Parathyroid adenoma (tissue), 2 donors: ENCODE measurements at regions not wholly inside any gene's neighbourhood (a gene's known extent, or its start where the extent isn't known, plus 50 kb on each side); places are given as distances from the start of the nearest gene placed in this dataset.

Source experiments
- H2AFZ ChIP-seq: fragments of 300-600 bp; sonication (generic); one replicate; pipeline ENCODE4 v1.7.0; 2017; ENCODE audit warnings: antibody characterized with exemption, mild to moderate bottlenecking
- H3K27ac ChIP-seq: fragments of 300-600 bp; sonication (generic); one replicate; pipeline ENCODE4 v1.7.0; 2017
- H3K27me3 ChIP-seq: fragments of 300-600 bp; sonication (generic); one replicate; pipeline ENCODE4 v1.7.0; 2017; ENCODE audit warnings: low read length; ENCODE audit not compliant: control insufficient read depth, insufficient read depth
- H3K36me3 ChIP-seq: fragments of 300-600 bp; sonication (generic); one replicate; pipeline ENCODE4 v1.7.0; 2017; ENCODE audit warnings: low read length; ENCODE audit not compliant: control insufficient read depth, insufficient read depth
- H3K4me1 ChIP-seq: fragments of 300-600 bp; sonication (generic); one replicate; pipeline ENCODE4 v1.7.0; 2017; ENCODE audit warnings: control low read depth
- H3K4me2 ChIP-seq: fragments of 300-600 bp; sonication (generic); one replicate; pipeline ENCODE4 v1.7.0; 2017; ENCODE audit warnings: low read length
- H3K4me3 ChIP-seq: fragments of 300-600 bp; sonication (generic); one replicate; pipeline ENCODE4 v1.7.0; 2017; ENCODE audit warnings: low read depth, low read length
- H3K79me2 ChIP-seq: fragments of 300-600 bp; sonication (generic); one replicate; pipeline ENCODE4 v1.7.0; 2017; ENCODE audit warnings: control low read depth
- H3K9ac ChIP-seq: fragments of 300-600 bp; sonication (generic); one replicate; pipeline ENCODE4 v1.7.0; 2017; ENCODE audit warnings: mild to moderate bottlenecking
- H3K9me3 ChIP-seq: fragments of 300-600 bp; sonication (generic); one replicate; pipeline ENCODE4 v1.7.0; 2017; ENCODE audit warnings: low read length; ENCODE audit not compliant: control insufficient read depth
- TF ChIP-seq, protein P1 (sequence below): fragments of 300-600 bp; sonication (generic); IDR thresholded peaks from one replicate; pipeline ENCODE4 v1.7.0; 2017; ENCODE audit warnings: antibody characterized with exemption, mild to moderate bottlenecking
- donor health status: primary hyperparathyroidism.

- no peaks in the 10 kb centered on the region for H3K4me1 ChIP-seq
- no peaks in the 10 kb centered on the region for H3K9me3 ChIP-seq
- TF ChIP-seq, protein P1, sequence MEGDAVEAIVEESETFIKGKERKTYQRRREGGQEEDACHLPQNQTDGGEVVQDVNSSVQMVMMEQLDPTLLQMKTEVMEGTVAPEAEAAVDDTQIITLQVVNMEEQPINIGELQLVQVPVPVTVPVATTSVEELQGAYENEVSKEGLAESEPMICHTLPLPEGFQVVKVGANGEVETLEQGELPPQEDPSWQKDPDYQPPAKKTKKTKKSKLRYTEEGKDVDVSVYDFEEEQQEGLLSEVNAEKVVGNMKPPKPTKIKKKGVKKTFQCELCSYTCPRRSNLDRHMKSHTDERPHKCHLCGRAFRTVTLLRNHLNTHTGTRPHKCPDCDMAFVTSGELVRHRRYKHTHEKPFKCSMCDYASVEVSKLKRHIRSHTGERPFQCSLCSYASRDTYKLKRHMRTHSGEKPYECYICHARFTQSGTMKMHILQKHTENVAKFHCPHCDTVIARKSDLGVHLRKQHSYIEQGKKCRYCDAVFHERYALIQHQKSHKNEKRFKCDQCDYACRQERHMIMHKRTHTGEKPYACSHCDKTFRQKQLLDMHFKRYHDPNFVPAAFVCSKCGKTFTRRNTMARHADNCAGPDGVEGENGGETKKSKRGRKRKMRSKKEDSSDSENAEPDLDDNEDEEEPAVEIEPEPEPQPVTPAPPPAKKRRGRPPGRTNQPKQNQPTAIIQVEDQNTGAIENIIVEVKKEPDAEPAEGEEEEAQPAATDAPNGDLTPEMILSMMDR = peak; percentile 73
Measured at GRCh38 chr16:63361032-63361624, 1324.9 kb upstream of the CDH8 start.

DNA sequence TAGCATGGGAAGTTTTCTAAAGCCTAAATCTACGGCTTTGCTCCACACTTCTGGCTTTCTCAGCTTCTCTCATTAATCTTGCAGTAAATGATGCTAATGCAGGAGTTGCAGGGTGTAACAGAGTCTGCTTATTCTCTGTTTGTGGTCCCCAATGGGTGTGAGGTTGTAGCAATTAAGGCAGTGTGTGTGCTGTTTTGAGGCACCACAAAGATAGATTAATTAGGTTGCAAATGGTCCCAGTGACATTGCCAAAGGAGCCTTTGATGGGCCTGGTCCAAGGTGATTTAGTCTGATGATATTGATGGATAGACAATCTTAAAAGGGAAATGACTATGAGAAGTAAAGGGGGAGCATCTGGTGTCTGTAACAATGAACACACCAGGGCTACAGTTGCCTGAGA is 1313.7 kb upstream of the CDH8 start:
- H3K4me1 ChIP-seq = no peaks in the 10 kb centered on the region
- no peaks in the 10 kb centered on the region for H3K27me3 ChIP-seq
- H3K79me2 ChIP-seq = no peaks in the 10 kb centered on the region
- H3K9ac ChIP-seq = no peak overlapping the region
- H3K9me3 ChIP-seq = no peaks in the 10 kb centered on the region
- H3K4me3 ChIP-seq = no peak overlapping the region
- TF ChIP-seq, protein P1 = no peak
- H3K27ac ChIP-seq = no peak overlapping the region
- H3K36me3 ChIP-seq = no peaks in the 10 kb centered on the region
- no peak overlapping the region for H3K4me2 ChIP-seq
- no peak overlapping the region for H2AFZ ChIP-seq

More at GRCh38 chr16:63361032-63361624, 1324.9 kb upstream of the CDH8 start:
- Histone ChIP-seq H3K27ac (no peak overlapping the region), H3K79me2 (no peaks in the 10 kb centered on the region), H3K27me3 (no peaks in the 10 kb centered on the region), H2AFZ (peak overlapping the region; percentile 8), H3K4me2 (no peak overlapping the region), H3K4me3 (no peak overlapping the region), H3K36me3 (no peaks in the 10 kb centered on the region), H3K9ac (no peak overlapping the region)

- H3K79me2 ChIP-seq = no peaks in the 10 kb centered on the region
- H3K27me3 ChIP-seq = no peaks in the 10 kb centered on the region
- H2AFZ ChIP-seq = no peak overlapping the region
- no peak overlapping the region for H3K9ac ChIP-seq
- no peaks in the 10 kb centered on the region for H3K36me3 ChIP-seq
- H3K9me3 ChIP-seq = no peaks in the 10 kb centered on the region
- H3K4me1 ChIP-seq = no peaks in the 10 kb centered on the region
- no peak overlapping the region for H3K27ac ChIP-seq
- no peak overlapping the region for H3K4me2 ChIP-seq
- TF ChIP-seq, protein P1 = no peak
- no peak overlapping the region for H3K4me3 ChIP-seq
Measured at GRCh38 chr16:63346000-63346399, 1309.8 kb upstream of the CDH8 start.

GRCh38 chr16:63337264-63337663 is 1301.0 kb upstream of the CDH8 start:
- H3K4me1 ChIP-seq = no peaks in the 10 kb centered on the region
- H3K4me2 ChIP-seq = no peak overlapping the region
- H3K36me3 ChIP-seq = no peaks in the 10 kb centered on the region
- TF ChIP-seq, protein P1 = no peak
- no peak overlapping the region for H3K9ac ChIP-seq
- H3K79me2 ChIP-seq = no peaks in the 10 kb centered on the region
- H3K9me3 ChIP-seq = no peaks in the 10 kb centered on the region
- H2AFZ ChIP-seq = no peak overlapping the region
- H3K27me3 ChIP-seq = no peaks in the 10 kb centered on the region
- H3K4me3 ChIP-seq = no peak overlapping the region
- no peak overlapping the region for H3K27ac ChIP-seq

DNA sequence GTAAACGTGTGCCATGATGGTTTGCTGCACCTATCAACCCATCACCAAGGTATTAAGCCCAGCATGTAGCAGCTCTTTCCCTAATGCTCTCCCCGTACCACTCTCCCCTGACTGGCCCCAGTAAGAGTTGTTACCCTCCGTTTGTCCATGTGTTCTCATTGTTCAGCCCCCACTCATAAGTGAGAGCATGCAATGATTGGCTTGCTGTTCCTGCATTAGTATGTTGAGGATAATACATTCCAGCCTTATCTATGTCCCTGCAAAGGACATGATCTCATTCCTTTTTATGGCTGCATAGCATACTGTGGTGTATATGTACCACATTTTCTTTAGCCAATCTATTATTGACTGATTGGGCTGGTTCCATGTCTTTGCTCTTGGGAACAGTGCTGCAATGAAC is 1294.9 kb upstream of the CDH8 start:
- H3K9ac ChIP-seq = no peak overlapping the region
- H3K9me3 ChIP-seq = no peaks in the 10 kb centered on the region
- H3K4me1 ChIP-seq = no peaks in the 10 kb centered on the region
- H3K79me2 ChIP-seq = no peaks in the 10 kb centered on the region
- H2AFZ ChIP-seq = no peak overlapping the region
- TF ChIP-seq, protein P1 = no peak
- no peaks in the 10 kb centered on the region for H3K27me3 ChIP-seq
- no peak overlapping the region for H3K4me2 ChIP-seq
- H3K27ac ChIP-seq = no peak overlapping the region
- H3K36me3 ChIP-seq = no peaks in the 10 kb centered on the region
- H3K4me3 ChIP-seq = no peak overlapping the region
